HepG2 (cell line): ENCODE measurements at regions not wholly inside any gene's neighbourhood (a gene's known extent, or its start where the extent isn't known, plus 50 kb on each side); places are given as distances from the start of the nearest gene placed in this dataset.

Experiments used
- CREB1 ChIP-seq, 2 experiments: fragments of 450-650 bp in 1 of 2; IDR thresholded peaks; 2 replicates each; pipeline ENCODE4 v1.6.1; 2016 to 2017; ENCODE audit warnings: control low read depth in 1 of 2, mild to moderate bottlenecking in 1 of 2, missing compliant biosample characterization in 1 of 2, missing genetic modification characterization in 1 of 2
- GZF1 ChIP-seq: sonication (generic); formaldehyde crosslinking; IDR thresholded peaks from 2 replicates; pipeline ENCODE4 v1.5.1; 2020; ENCODE audit warnings: mild to moderate bottlenecking, missing genetic modification reagents
- IRF9 ChIP-seq: sonication (generic); formaldehyde crosslinking; IDR thresholded peaks from 2 replicates; pipeline ENCODE4 v1.8.0; 2022; ENCODE audit warnings: missing genetic modification reagents, mild to moderate bottlenecking, borderline replicate concordance

GRCh38 chr7:41222746-41223145 lies 480.1 kb downstream of the INHBA start:
- TF ChIP-seq GZF1 (CRISPR knock-in tag) (no peak), IRF9 (CRISPR knock-in tag) (no peak), CREB1 (IDR thresholded peaks at IDR 0.05) (no peak), CREB1 (CRISPR knock-in tag; IDR thresholded peaks at IDR 0.05) (no peak)
